ENCODE measurements at regions not wholly inside any gene's neighbourhood (a gene's known extent, or its start where the extent isn't known, plus 50 kb on each side); places are given as distances from the start of the nearest gene placed in this dataset.

- no peak for DNase-seq
Observed at GRCh38 chr22:49112176-49112575, 715.5 kb downstream of the BRD1 start.

DNA sequence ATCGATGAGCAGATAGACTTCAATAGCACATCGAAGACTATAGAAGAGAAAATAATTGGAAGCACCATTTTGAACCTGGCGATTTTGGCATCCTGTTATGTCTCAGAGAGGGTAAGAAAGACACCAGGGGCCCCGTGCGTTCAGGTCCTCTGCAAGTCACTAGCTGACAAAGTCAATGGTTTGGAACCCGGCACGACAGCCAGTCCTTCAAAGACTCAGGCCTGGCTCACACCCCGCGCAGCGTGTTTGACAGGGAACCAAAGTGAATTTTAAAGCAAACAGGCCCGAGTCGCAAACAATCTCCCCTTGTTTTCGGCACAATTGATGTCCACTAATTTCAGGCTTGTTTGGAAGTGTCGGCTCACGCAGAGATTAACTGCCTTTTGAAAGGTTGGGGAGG is 716.6 kb downstream of the BRD1 start:
- DNase-seq: no peak

DNA sequence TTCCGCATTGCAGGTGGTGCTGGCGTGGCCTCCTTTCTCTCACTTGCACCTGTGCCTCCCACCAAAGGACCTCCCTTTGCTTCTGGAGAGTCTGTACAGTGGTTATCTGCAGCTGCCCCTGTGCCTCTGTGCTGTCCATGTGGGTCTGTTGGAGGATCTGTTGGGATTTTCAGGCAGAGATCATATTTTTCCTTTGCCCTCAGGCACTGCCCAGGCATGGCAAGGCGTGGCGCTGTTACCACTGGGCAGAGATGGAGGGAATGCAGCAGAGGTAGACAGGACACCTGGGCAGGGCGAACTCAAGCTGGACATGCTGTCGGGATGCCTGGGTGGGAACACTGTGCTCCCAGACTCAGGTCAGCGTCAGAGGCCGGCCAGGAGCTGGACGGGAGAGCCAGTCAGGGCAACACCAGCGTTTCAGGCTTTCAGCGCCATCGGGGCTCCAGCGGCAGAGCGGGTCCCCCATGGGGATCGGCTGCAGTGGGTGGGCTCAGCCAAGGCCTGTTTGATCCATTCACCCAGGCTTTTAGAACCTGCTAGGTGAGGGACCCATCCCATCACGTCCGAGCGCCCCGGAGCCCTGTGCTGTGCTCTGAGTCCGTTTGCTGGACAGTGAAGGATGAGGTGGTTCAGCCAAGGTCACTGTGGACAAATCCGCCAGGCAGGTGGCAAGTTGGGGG is 718.9 kb downstream of the BRD1 start:
- no peak for DNase-seq

GRCh38 chr22:49107961-49108530 is 719.6 kb downstream of the BRD1 start:
- no peak for DNase-seq

DNA sequence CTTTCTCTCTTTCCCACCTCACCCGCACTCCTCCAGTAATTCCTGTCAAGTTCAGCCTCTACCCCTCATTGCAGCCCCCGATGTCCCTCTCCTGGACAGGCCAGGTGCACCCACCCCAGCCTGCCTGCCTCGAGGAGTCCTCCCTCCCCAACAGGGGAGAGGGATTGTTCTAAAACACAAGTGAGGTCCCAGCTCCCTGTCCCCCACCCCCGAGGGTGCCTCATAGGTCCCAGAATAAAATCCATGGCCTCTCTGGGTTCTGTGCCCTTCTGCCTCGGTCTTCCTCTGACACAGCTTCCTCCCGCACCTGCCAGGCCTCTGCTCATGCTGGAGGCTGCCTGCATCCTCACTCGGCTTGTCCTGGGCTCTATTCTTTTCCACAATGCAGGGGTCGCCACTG is 720.1 kb downstream of the BRD1 start:
- DNase-seq: no peak

DNA sequence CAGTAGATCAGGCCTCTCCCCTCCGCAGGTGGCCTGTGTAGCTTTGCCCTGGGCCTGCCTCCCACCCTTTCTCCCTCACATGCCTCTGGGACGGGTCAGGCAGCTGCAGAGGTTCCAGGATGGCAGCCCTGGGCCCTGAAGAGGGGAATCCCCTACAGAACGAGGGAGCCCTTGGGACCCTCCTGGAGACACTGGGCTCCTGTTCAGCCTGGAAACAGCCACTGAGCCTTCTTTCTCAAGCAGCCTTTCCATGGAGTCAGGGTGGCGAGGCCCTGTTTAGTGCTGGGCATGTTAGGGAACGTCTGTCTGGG is 720.9 kb downstream of the BRD1 start:
- DNase-seq: no peak

- DNase-seq: no peak
Observed at GRCh38 chr22:49106096-49106841, 721.4 kb downstream of the BRD1 start.

GRCh38 chr22:49104434-49104833 is 723.2 kb downstream of the BRD1 start:
- DNase-seq: no peak

DNA sequence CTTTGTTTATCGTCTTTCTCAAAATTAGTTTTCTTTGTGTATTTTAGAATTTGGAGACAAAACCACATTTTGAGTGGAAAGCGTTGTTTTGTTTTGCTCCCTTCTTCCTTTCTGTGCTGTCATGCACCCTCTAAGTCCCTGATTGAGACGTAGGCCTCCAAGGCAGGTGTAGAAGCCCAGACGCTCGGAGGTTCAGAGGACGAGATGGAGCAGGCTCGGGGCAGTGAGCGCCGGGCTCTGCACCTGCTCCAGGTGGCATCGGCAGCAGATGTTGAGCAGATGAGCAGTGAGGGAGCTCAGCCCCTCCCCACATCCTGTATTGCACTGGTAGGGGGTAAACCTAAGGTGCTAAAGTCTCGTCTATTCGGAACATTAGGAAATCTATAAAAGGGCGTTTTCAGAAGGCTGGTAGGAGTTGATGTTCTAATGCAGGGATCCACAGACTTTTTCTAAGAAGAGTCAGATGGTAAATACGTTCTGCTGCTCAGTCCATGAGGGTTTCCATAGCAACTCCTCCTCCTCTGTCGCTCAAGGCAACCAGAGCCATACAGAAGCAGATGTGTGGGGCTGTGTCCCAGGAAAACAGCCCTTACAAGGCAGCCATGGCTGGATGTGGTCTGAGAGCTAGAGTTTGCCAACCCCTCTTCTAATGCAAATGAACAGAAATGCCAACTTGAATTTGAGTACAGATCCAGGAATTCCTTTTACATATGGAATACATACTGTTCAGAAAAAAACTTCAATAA is 724.2 kb downstream of the BRD1 start:
- DNase-seq: no peak

GRCh38 chr22:49102367-49102766 is 725.3 kb downstream of the BRD1 start:
- no peak for DNase-seq

GRCh38 chr22:49101873-49102272 is 725.8 kb downstream of the BRD1 start:
- no peak for DNase-seq

DNA sequence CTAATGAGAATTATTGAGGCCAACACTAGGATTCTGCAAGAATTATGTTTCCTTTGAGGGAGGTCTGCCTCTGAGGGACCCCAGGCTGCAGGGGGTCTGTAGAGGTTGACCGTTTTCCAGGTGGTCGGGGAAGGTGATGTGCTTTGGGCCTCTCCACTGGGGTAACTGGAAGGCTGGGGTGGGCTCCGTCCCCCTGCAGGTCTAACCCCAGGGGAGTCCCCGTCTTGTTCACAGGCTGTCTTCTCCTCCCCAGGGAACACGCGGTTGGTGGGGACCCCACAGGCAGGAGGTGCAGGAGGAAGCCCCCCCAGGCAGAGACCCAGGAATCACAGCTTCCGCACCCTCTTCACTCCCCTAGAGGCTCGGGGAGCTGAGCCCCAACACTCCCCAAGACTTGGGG is 726.4 kb downstream of the BRD1 start:
- no peak for DNase-seq

DNA sequence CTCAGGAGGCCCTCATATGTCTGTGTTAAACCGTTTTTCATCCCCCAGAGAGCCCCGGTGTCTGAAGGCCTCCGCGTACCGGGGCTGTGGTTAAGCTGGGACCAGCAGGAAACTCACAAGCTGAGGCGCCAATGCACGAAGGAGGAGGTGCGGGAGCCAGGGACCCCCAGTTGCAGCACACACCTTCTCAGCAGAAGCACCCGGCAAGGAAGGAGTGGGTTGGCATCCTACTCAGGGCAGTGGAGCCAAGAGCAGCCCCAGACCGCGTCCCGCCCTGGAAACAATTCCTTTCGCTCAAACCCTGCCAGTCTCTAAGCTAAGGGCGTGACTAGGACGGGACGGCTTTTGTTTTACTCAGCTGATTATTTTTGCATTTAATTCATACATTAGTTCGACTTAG is 726.9 kb downstream of the BRD1 start:
- no peak for DNase-seq

GRCh38 chr22:49100316-49100715 is 727.4 kb downstream of the BRD1 start:
- DNase-seq: no peak

GRCh38 chr22:49099496-49100124 is 728.1 kb downstream of the BRD1 start:
- DNase-seq: no peak

DNA sequence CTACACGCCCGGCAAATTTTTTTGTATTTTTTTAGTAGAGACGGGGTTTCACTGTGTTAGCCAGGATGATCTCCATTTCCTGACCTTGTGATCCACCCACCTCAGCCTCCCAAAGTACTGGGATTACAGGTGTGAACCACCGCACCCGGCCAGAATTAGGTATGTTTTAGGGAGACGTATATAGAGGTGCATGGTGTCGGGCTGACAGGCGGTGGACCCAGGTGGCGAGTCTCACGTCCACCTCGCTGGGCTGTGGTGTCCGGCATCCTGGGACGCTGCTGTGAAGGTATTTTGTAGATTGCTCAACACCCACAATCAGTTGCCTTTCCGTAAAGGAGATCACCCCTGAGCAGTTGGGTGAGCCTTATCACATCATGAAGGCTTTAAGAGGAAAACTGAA is 728.6 kb downstream of the BRD1 start:
- no peak for DNase-seq

DNA sequence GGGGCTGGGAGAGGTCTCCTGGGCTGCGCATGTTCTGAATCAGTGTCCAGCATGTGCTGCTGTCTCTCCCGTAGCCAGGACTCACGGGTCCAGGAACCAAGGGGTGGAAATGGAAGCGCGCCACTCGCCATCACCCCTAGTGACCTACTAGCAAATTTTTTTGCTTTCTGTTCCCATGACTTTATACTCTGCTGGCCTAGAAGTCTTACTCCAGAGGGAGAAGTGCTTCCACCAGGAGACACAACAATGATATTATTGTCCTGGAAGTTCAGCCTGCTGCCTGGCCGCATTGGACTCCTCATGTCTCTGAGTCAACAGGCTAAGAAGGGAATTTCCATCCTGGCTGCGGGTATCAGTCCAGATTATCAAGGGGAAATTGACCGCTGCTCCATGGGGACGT is 729.7 kb downstream of the BRD1 start:
- DNase-seq: no peak

- no peak for DNase-seq
Observed at GRCh38 chr22:49097171-49097925, 730.3 kb downstream of the BRD1 start.

GRCh38 chr22:49096476-49096875 is 731.2 kb downstream of the BRD1 start:
- DNase-seq: no peak

GRCh38 chr22:49095366-49095765 is 732.3 kb downstream of the BRD1 start:
- no peak for DNase-seq

DNA sequence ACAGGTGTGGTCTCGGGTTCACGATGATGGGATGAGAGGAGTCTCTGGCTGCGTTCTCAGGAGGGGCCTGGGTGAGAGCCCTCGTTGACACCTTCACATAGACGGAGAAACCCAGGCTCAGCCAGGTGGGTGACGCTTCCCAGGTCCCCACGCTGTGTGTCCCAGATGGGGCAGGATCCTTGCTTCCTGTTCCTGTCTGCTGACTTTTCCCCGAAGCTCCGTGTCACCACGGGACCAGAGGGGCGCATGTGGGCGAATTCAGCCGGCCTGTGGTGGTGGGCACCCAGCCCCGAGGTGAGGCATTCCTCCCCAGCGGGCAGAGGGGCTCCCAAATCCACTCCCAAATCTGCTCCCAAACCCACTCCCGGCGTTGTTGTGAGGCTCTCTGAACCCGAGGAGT is 732.8 kb downstream of the BRD1 start:
- DNase-seq: no peak

GRCh38 chr22:49094151-49094550 is 733.5 kb downstream of the BRD1 start:
- DNase-seq: no peak

Data from bone marrow (tissue), 2 donors.